ENCODE measurements at regions not wholly inside any gene's neighbourhood (a gene's known extent, or its start where the extent isn't known, plus 50 kb on each side); places are given as distances from the start of the nearest gene placed in this dataset.

GRCh38 chr3:95348879-95349278 is 1286.0 kb downstream of the NSUN3 start:
- TF ChIP-seq CTCF (IDR thresholded peaks at IDR 0.05; ENCODE audit: insufficient read depth, low read depth, low read length) (no peak), EZH2 (IDR thresholded peaks at IDR 0.05; ENCODE audit: insufficient read depth, low read length) (no peak)

Data from astrocyte (in vitro differentiated cells and primary cell).